ENCODE measurements at regions not wholly inside any gene's neighbourhood (a gene's known extent, or its start where the extent isn't known, plus 50 kb on each side); places are given as distances from the start of the nearest gene placed in this dataset.

DNA sequence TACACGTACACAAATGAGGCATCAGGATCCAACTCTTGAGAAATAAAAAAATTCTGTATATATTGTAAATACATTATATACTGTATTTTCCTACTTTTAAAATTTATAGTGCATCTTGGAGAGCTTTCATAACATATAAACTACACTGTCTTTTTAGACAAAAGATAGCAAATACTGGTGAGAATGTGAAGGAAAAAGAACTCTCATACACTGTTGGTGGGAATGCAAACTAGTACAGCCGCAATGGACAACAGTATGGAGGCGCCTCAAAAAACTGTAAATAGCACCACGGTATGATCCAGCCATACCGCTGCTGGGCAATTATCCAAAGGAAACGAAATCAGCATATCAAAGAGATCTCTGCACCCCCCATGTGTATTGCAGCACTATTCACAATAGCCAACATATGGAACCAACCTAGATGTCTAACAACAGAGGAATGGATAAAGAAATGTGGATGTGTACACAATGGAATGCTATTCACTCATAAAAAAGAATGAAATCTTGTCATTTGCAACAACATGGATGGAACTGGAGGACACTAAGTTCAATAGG, 292.4 kb downstream of the EFNB2 start:
- Histone ChIP-seq H3K79me2 (ENCODE audit: control insufficient read depth in 1 of 2, insufficient read depth in 2 of 2, low read length in 2 of 2) (no peaks in the 10 kb centered on the region), H3K27ac (ENCODE audit: low read depth, low read length) (no peak overlapping the region), H4K5ac (ENCODE audit: insufficient read length, low read depth, low read length) (no peak overlapping the region), H4K20me1 (replicated peaks in 1 of 2; ENCODE audit: control insufficient read depth in 1 of 2, insufficient read depth in 2 of 2, low read length in 2 of 2) (no peaks in the 10 kb centered on the region), H3K23ac (ENCODE audit: insufficient read length) (no peak overlapping the region), H3K36me3 (ENCODE audit: control insufficient read depth in 2 of 4, insufficient read depth in 4 of 4, low read length in 3 of 4) (no peaks in the 10 kb centered on the region), H4K8ac (ENCODE audit: extremely low read depth, insufficient read depth, low read length) (no peak overlapping the region), H2BK12ac (ENCODE audit: low read depth, low read length) (no peak overlapping the region), H2BK5ac (ENCODE audit: low read depth, low read length) (no peak overlapping the region), H3K9ac (replicated peaks in 1 of 4; ENCODE audit: extremely low read depth in 1 of 4, low read depth in 3 of 4, low read length in 3 of 4) (no peak overlapping the region), H3K4me1 (replicated peaks in 1 of 4; ENCODE audit: control insufficient read depth in 3 of 4, insufficient read depth in 4 of 4, low read length in 3 of 4) (no peaks in the 10 kb centered on the region), H2BK15ac (ENCODE audit: low read length) (no peak overlapping the region), H2BK20ac (ENCODE audit: low read length) (no peak overlapping the region), H3K14ac (ENCODE audit: insufficient read length) (no peak overlapping the region), H3K4me3 (ENCODE audit: extremely low read depth in 1 of 4, insufficient read depth in 2 of 4, low read depth in 3 of 4, low read length in 4 of 4) (no peak overlapping the region), H2BK120ac (replicated peaks; ENCODE audit: low read depth, low read length) (no peak overlapping the region), H2AK5ac (ENCODE audit: low read depth, low read length) (no peak overlapping the region), H3K9me3 (ENCODE audit: insufficient read depth in 2 of 2, low read depth in 1 of 2, low read length in 1 of 2) (no peaks in the 10 kb centered on the region), H4K91ac (replicated peaks; ENCODE audit: insufficient read length, low read length) (no peak overlapping the region), H3K23me2 (ENCODE audit: low read depth, low read length) (no peaks in the 10 kb centered on the region), H3K4ac (replicated peaks; ENCODE audit: insufficient read length, low read depth, low read length) (no peak overlapping the region), H3K4me2 (ENCODE audit: insufficient read depth in 1 of 2, low read depth in 2 of 2, low read length in 2 of 2) (no peak overlapping the region), H2AFZ (ENCODE audit: low read length) (no peak overlapping the region), H3K27me3 (replicated peaks in 1 of 4; ENCODE audit: control insufficient read depth in 3 of 4, extremely low read depth in 1 of 4, insufficient read depth in 3 of 4, low read length in 3 of 4) (no peaks in the 10 kb centered on the region), H3K18ac (ENCODE audit: extremely low read depth, low read length) (no peak overlapping the region), H3K79me1 (ENCODE audit: low read depth, low read length) (no peaks in the 10 kb centered on the region; the same call in 1 of the 2 replicates), H3K56ac (replicated peaks; ENCODE audit: insufficient read length, low read depth, low read length) (no peak overlapping the region)
- WGBS, 2 experiments (ENCODE audit: extremely low coverage in 1 of 2, insufficient coverage in 1 of 2, insufficient read length in 1 of 2, insufficient replicate concordance in 2 of 2, low coverage in 1 of 2, low lambda C conversion rate in 2 of 2, missing lambda C conversion rate in 1 of 2), result 88% methylated on average over 6 of the region's 6 CpGs; no CpG with 5 or more reads in 1 of the 2 experiments
- ChIA-PET POLR2A (ENCODE audit: partially characterized antibody) (no interaction called here), CTCF (ENCODE audit: partially characterized antibody) (interaction anchor here (1.3 kb wide), 1 partner anchor 10 kb away, joined by 5 read pairs; no protein-coding TSS in a partner anchor)
- DNase-seq (ENCODE audit: low read depth in 1 of 2, low spot score in 2 of 2), result no peak
- no peak for FAIRE-seq
- no peak for TF ChIP-seq RBBP5 (IDR thresholded peaks at IDR 0.05; ENCODE audit: borderline replicate concordance, low read depth, low read length)
- no peak for TF ChIP-seq SIRT6 (IDR thresholded peaks at IDR 0.05; ENCODE audit: low read length)
- TF ChIP-seq EGR1 (IDR thresholded peaks at IDR 0.05; ENCODE audit: borderline replicate concordance, low read depth, low read length), result no peak
- no peak for TF ChIP-seq CBX8 (IDR thresholded peaks at IDR 0.05; ENCODE audit: borderline replicate concordance, low read depth, low read length)
- no peak for TF ChIP-seq RAD21 (IDR thresholded peaks at IDR 0.05 in 1 of 2, conservative IDR thresholded peaks at IDR 0.05 in 1 of 2; ENCODE audit: low read depth in 2 of 2, low read length in 2 of 2)
- TF ChIP-seq SP4 (IDR thresholded peaks at IDR 0.05; ENCODE audit: low read length), result no peak
- TF ChIP-seq POLR2A (IDR thresholded peaks at IDR 0.05; ENCODE audit: control extremely low read depth in 1 of 2, low read depth in 2 of 2, low read length in 2 of 2), result no peak
- no peak for TF ChIP-seq ATF3 (IDR thresholded peaks at IDR 0.05; ENCODE audit: insufficient read depth, low read depth, low read length)
- no peak for TF ChIP-seq TCF12 (IDR thresholded peaks at IDR 0.05; ENCODE audit: low read depth, low read length)
- no peak for TF ChIP-seq MAFK (IDR thresholded peaks at IDR 0.05; ENCODE audit: low read depth, low read length)
- no peak for TF ChIP-seq TBP (IDR thresholded peaks at IDR 0.05; ENCODE audit: low read depth, low read length)
- TF ChIP-seq E2F6 (IDR thresholded peaks at IDR 0.05), result no peak
- no peak for TF ChIP-seq EP300 (IDR thresholded peaks at IDR 0.05; ENCODE audit: borderline replicate concordance in 1 of 2, low read depth in 2 of 2, low read length in 2 of 2)
